ENCODE measurements at regions not wholly inside any gene's neighbourhood (a gene's known extent, or its start where the extent isn't known, plus 50 kb on each side); places are given as distances from the start of the nearest gene placed in this dataset.

GRCh38 chr2:167785606-167786216, 461.7 kb downstream of the STK39 start:
- CTCF ChIA-PET: no interaction called here
- Histone ChIP-seq H3K27ac (ENCODE audit: low read length in 2 of 2) (no peak overlapping the region), H3K9me3 (ENCODE audit: control extremely low read depth in 1 of 3, control insufficient read depth in 2 of 3, insufficient read depth in 1 of 3, low read length in 2 of 3) (no peaks in the 10 kb centered on the region), H3K4me2 (replicated peaks; ENCODE audit: low read depth, low read length, poor library complexity, severe bottlenecking) (no peak overlapping the region), H2AFZ (ENCODE audit: insufficient read depth, low read depth, low read length, poor library complexity, severe bottlenecking) (no peak overlapping the region), H3K9ac (ENCODE audit: low read length) (no peak overlapping the region), H3K4me3 (ENCODE audit: control extremely low read depth in 1 of 5, extremely low read depth in 1 of 5, insufficient read depth in 1 of 5, low read depth in 2 of 5, low read length in 4 of 5) (no peak overlapping the region), H3K79me2 (ENCODE audit: control insufficient read depth, insufficient read depth, low read length) (no peaks in the 10 kb centered on the region), H3K27me3 (replicated peaks in 1 of 4; ENCODE audit: control extremely low read depth in 1 of 4, control insufficient read depth in 3 of 4, insufficient read depth in 4 of 4, low read length in 3 of 4) (no peaks in the 10 kb centered on the region), H4K20me1 (ENCODE audit: control insufficient read depth, insufficient read depth, low read length, poor library complexity, severe bottlenecking) (no peaks in the 10 kb centered on the region), H3K36me3 (replicated peaks in 1 of 2; ENCODE audit: control extremely low read depth in 1 of 2, control insufficient read depth in 1 of 2, extremely low read depth in 1 of 2, insufficient read depth in 2 of 2, low read length in 1 of 2) (no peaks in the 10 kb centered on the region), H3K4me1 (ENCODE audit: control insufficient read depth in 2 of 2, insufficient read depth in 2 of 2, low read length in 2 of 2) (no peaks in the 10 kb centered on the region)
- Mint-ChIP-seq H3K4me3 (no peak overlapping the region), H3K9me3 (ENCODE audit: insufficient read depth) (no peaks in the 10 kb centered on the region), H3K27ac (no peak overlapping the region), H3K27me3 (no peaks in the 10 kb centered on the region), H3K4me1 (no peaks in the 10 kb centered on the region)
- POLR2A ChIA-PET: no interaction called here
- no peak for ATAC-seq (ENCODE audit: low read depth)
- intact Hi-C loops (cut with micrococcal nuclease): no loop called here
- no peak for DNase-seq
- WGBS (ENCODE audit: insufficient coverage): 78% methylated on average over 3 of the region's 6 CpGs
- TF ChIP-seq CTCF (IDR thresholded peaks at IDR 0.05) (no peak), EZH2 (IDR thresholded peaks at IDR 0.05; ENCODE audit: borderline replicate concordance, insufficient read depth, low read depth, low read length, poor library complexity, severe bottlenecking) (no peak)

- Histone ChIP-seq H2AFZ (ENCODE audit: insufficient read depth, low read depth, low read length, poor library complexity, severe bottlenecking) (no peak overlapping the region), H3K4me3 (ENCODE audit: control extremely low read depth in 1 of 5, extremely low read depth in 1 of 5, insufficient read depth in 1 of 5, low read depth in 2 of 5, low read length in 4 of 5) (no peak overlapping the region), H4K20me1 (ENCODE audit: control insufficient read depth, insufficient read depth, low read length, poor library complexity, severe bottlenecking) (no peaks in the 10 kb centered on the region), H3K9me3 (ENCODE audit: control extremely low read depth in 1 of 3, control insufficient read depth in 2 of 3, insufficient read depth in 1 of 3, low read length in 2 of 3) (no peaks in the 10 kb centered on the region), H3K79me2 (ENCODE audit: control insufficient read depth, insufficient read depth, low read length) (no peaks in the 10 kb centered on the region), H3K27ac (ENCODE audit: low read length in 2 of 2) (no peak overlapping the region), H3K4me2 (replicated peaks; ENCODE audit: low read depth, low read length, poor library complexity, severe bottlenecking) (no peak overlapping the region), H3K36me3 (replicated peaks in 1 of 2; ENCODE audit: control extremely low read depth in 1 of 2, control insufficient read depth in 1 of 2, extremely low read depth in 1 of 2, insufficient read depth in 2 of 2, low read length in 1 of 2) (no peaks in the 10 kb centered on the region), H3K9ac (ENCODE audit: low read length) (no peak overlapping the region), H3K27me3 (replicated peaks in 1 of 4; ENCODE audit: control extremely low read depth in 1 of 4, control insufficient read depth in 3 of 4, insufficient read depth in 4 of 4, low read length in 3 of 4) (no peaks in the 10 kb centered on the region), H3K4me1 (ENCODE audit: control insufficient read depth in 2 of 2, insufficient read depth in 2 of 2, low read length in 2 of 2) (no peaks in the 10 kb centered on the region)
- ChIA-PET POLR2A (no interaction called here), CTCF (no interaction called here)
- intact Hi-C loops (cut with micrococcal nuclease): no loop called here
- WGBS (ENCODE audit: insufficient coverage): 85% methylated on average over 1 of the region's 3 CpGs
- Mint-ChIP-seq H3K4me1 (no peaks in the 10 kb centered on the region), H3K27ac (no peak overlapping the region), H3K27me3 (no peaks in the 10 kb centered on the region), H3K9me3 (ENCODE audit: insufficient read depth) (no peaks in the 10 kb centered on the region), H3K4me3 (no peak overlapping the region)
- ATAC-seq (ENCODE audit: low read depth) (no peak), DNase-seq (no peak)
- no peak for TF ChIP-seq CTCF (IDR thresholded peaks at IDR 0.05)
- TF ChIP-seq EZH2 (IDR thresholded peaks at IDR 0.05; ENCODE audit: borderline replicate concordance, insufficient read depth, low read depth, low read length, poor library complexity, severe bottlenecking): no peak
These were observed 463.3 kb downstream of the STK39 start for GRCh38 chr2:167784084-167784425.
